Caco-2 (cell line): ENCODE measurements at regions not wholly inside any gene's neighbourhood (a gene's known extent, or its start where the extent isn't known, plus 50 kb on each side); places are given as distances from the start of the nearest gene placed in this dataset.
A peak's percentile ranks its signal among the peaks of the same experiment; 100 is the strongest.

Source experiments
- BruUV-seq: library from RNA; stranded (reverse); fragments of 400-500 nt; replicated peaks from 2 replicates; lab custom pipeline; 2021; lab: Mats Ljungman, UMichigan
- CTCF ChIA-PET: fragments of 300-600 bp; sonication (Branson Sonifier 250); formaldehyde crosslinking; loops from one replicate; lab custom pipeline; 2022; ENCODE audit warnings: antibody characterized with exemption; lab: Charles Lee
- POLR2A ChIA-PET: fragments of 300-600 bp; sonication (Branson Sonifier 250); formaldehyde crosslinking; loops from one replicate; lab custom pipeline; 2022; ENCODE audit warnings: antibody characterized with exemption; lab: Charles Lee
- DNase-seq, 2 experiments: peaks; one replicate each; pipeline versions ENCODE4 v3.0.0 to v3.0.0-alpha.2; 2020 to 2022
- H3K27me3 ChIP-seq: replicated peaks from 2 replicates; pipeline ENCODE4 v1.6.0; 2011; ENCODE audit warnings: low read length; ENCODE audit not compliant: control insufficient read depth, insufficient read depth
- H3K36me3 ChIP-seq: 2 replicates; pipeline ENCODE4 v1.5.1; 2011; ENCODE audit warnings: low read length; ENCODE audit not compliant: control insufficient read depth, insufficient read depth
- H3K4me1 ChIP-seq: fragments of 250-450 bp; sonication (Bioruptor Pico); 2 replicates; pipeline ENCODE4 v1.5.1; 2020; ENCODE audit warnings: mild to moderate bottlenecking
- H3K4me3 ChIP-seq: 2 replicates; pipeline ENCODE4 v1.5.1; 2011; ENCODE audit warnings: low read depth, mild to moderate bottlenecking, control low read depth, low read length
- H3K9me3 ChIP-seq: fragments of 250-450 bp; sonication (Bioruptor Pico); 2 replicates; pipeline ENCODE4 v1.5.1; 2020; ENCODE audit warnings: mild to moderate bottlenecking, moderate library complexity
- H3K27ac Mint-ChIP-seq: one replicate; pipeline ENCODE4 v1.8.0; 2022; ENCODE audit warnings: mixed read lengths; ENCODE audit not compliant: unreplicated experiment
- H3K27me3 Mint-ChIP-seq: one replicate; pipeline ENCODE4 v1.8.0; 2022; ENCODE audit warnings: mixed read lengths; ENCODE audit not compliant: insufficient read depth, unreplicated experiment
- H3K36me3 Mint-ChIP-seq: one replicate; pipeline ENCODE4 v1.8.0; 2022; ENCODE audit warnings: mild to moderate bottlenecking, mixed read lengths; ENCODE audit not compliant: insufficient read depth, unreplicated experiment
- H3K4me1 Mint-ChIP-seq: one replicate; pipeline ENCODE4 v1.8.0; 2022; ENCODE audit warnings: low read depth, mixed read lengths; ENCODE audit not compliant: unreplicated experiment
- H3K4me3 Mint-ChIP-seq: one replicate; pipeline ENCODE4 v1.8.0; 2022; ENCODE audit warnings: mild to moderate bottlenecking, moderate library complexity, mixed read lengths; ENCODE audit not compliant: unreplicated experiment
- H3K9me3 Mint-ChIP-seq: one replicate; pipeline ENCODE4 v1.8.0; 2022; ENCODE audit warnings: mixed read lengths; ENCODE audit not compliant: unreplicated experiment
- CTCF ChIP-seq, 2 experiments: fragments of 200-600 bp in 1 of 2; IDR thresholded peaks; 1 replicate in 1 of 2; 2 replicates in 1 of 2; pipeline versions ENCODE4 v1.5.1 to v1.8.0; 2011 to 2022; ENCODE audit warnings: antibody characterized with exemption in 1 of 2, control low read depth in 1 of 2, inconsistent platforms in 1 of 2, low read depth in 1 of 2, low read length in 1 of 2, mild to moderate bottlenecking in 1 of 2, moderate library complexity in 1 of 2; ENCODE audit not compliant: insufficient read depth in 1 of 2, severe bottlenecking in 1 of 2, unreplicated experiment in 1 of 2
- intact Hi-C: fragments of 100-400 bp; cut with micrococcal nuclease; formaldehyde crosslinking; loops from one replicate; pipeline ENCODE4 v1.10.0; 2022; ENCODE audit not compliant: unreplicated experiment

GRCh38 chrX:30111431-30111830 is 103.9 kb upstream of the MAGEB2 start:
- no peaks in the 10 kb centered on the region for H3K9me3 Mint-ChIP-seq
- ChIA-PET POLR2A (no interaction called here), CTCF (no interaction called here)
- H3K4me1 ChIP-seq = no peaks in the 10 kb centered on the region
- no peak overlapping the region for H3K4me3 Mint-ChIP-seq
- peak overlapping the region; percentile 16 for H3K27ac Mint-ChIP-seq
- H3K9me3 ChIP-seq = no peaks in the 10 kb centered on the region
- DNase-seq = no peak
- H3K27me3 Mint-ChIP-seq = no peaks in the 10 kb centered on the region
- no TSS peak for BruUV-seq
- no peak for TF ChIP-seq CTCF (IDR thresholded peaks at IDR 0.05; ENCODE audit: insufficient read depth in 1 of 2, low read depth in 1 of 2, low read length in 1 of 2, severe bottlenecking in 1 of 2, unreplicated experiment in 1 of 2)
- H3K36me3 Mint-ChIP-seq = no peaks in the 10 kb centered on the region
- no peaks in the 10 kb centered on the region for H3K36me3 ChIP-seq
- no peak overlapping the region for H3K4me3 ChIP-seq
- no peaks in the 10 kb centered on the region for H3K4me1 Mint-ChIP-seq
- intact Hi-C loops = no loop called here
- H3K27me3 ChIP-seq = no peaks in the 10 kb centered on the region

- ChIA-PET CTCF (interaction anchor here (0.7 kb wide), 2 partner anchors 14 to 367 kb away, joined by 3 to 6 read pairs; no protein-coding TSS in a partner anchor), POLR2A (no interaction called here)
- Mint-ChIP-seq H3K4me3 (no peak overlapping the region), H3K36me3 (peaks cover 5% of the 10 kb centered on the region), H3K27me3 (no peaks in the 10 kb centered on the region), H3K4me1 (peaks cover 7% of the 10 kb centered on the region), H3K9me3 (no peaks in the 10 kb centered on the region), H3K27ac (no peak overlapping the region)
- Histone ChIP-seq H3K36me3 (no peaks in the 10 kb centered on the region), H3K27me3 (no peaks in the 10 kb centered on the region), H3K4me3 (no peak overlapping the region), H3K4me1 (peaks cover 10% of the 10 kb centered on the region; the same call in 1 of the 2 replicates), H3K9me3 (no peaks in the 10 kb centered on the region)
- DNase-seq = peak; percentile 12 to 30
- intact Hi-C loops = loop anchor here (1.0 to 2.0 kb wide), 3 partner anchors 34 to 363 kb away; no protein-coding TSS in a partner anchor
- no TSS peak for BruUV-seq
- peak in 1 of 2 experiments; percentile 29 for TF ChIP-seq CTCF (IDR thresholded peaks at IDR 0.05; ENCODE audit: insufficient read depth in 1 of 2, low read depth in 1 of 2, low read length in 1 of 2, severe bottlenecking in 1 of 2, unreplicated experiment in 1 of 2)
Measured at GRCh38 chrX:30141966-30142365, 73.4 kb upstream of the MAGEB2 start.

DNA sequence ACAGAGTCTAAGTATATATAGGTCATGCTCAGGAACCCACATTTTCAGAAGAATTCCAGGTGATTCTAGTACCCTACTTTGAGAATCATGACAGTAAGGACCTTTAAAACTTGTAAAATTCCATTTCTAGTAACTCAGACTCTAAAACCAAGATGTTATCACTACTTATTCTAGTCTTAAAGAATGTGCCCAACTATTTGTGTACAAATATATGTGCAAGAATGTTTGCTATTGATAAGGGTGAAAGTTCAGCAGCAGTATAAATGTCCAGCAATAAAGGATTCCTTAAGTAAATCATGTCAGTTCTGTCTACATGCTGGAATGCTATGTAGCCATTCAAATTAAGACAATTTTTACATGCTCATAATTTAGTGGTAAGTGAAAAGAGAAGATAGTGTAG is 71.1 kb upstream of the MAGEB2 start:
- intact Hi-C loops = no loop called here
- no peaks in the 10 kb centered on the region for H3K9me3 Mint-ChIP-seq

More for the DNA sequence above, 71.1 kb upstream of the MAGEB2 start:
- ChIA-PET POLR2A (no interaction called here), CTCF (no interaction called here)
- no peak overlapping the region for H3K4me3 ChIP-seq
- no peaks in the 10 kb centered on the region for H3K36me3 ChIP-seq
- no peak for TF ChIP-seq CTCF (IDR thresholded peaks at IDR 0.05; ENCODE audit: insufficient read depth in 1 of 2, low read depth in 1 of 2, low read length in 1 of 2, severe bottlenecking in 1 of 2, unreplicated experiment in 1 of 2)
- H3K4me1 ChIP-seq = peaks cover 10% of the 10 kb centered on the region; the same call in 1 of the 2 replicates
- Mint-ChIP-seq H3K27me3 (no peaks in the 10 kb centered on the region), H3K27ac (no peak overlapping the region), H3K4me1 (peaks cover 7% of the 10 kb centered on the region), H3K36me3 (peaks cover 5% of the 10 kb centered on the region), H3K4me3 (no peak overlapping the region)
- BruUV-seq = no TSS peak
- no peaks in the 10 kb centered on the region for H3K27me3 ChIP-seq
- DNase-seq = no peak
- no peaks in the 10 kb centered on the region for H3K9me3 ChIP-seq
